ENCODE measurements at regions not wholly inside any gene's neighbourhood (a gene's known extent, or its start where the extent isn't known, plus 50 kb on each side); places are given as distances from the start of the nearest gene placed in this dataset.

DNA sequence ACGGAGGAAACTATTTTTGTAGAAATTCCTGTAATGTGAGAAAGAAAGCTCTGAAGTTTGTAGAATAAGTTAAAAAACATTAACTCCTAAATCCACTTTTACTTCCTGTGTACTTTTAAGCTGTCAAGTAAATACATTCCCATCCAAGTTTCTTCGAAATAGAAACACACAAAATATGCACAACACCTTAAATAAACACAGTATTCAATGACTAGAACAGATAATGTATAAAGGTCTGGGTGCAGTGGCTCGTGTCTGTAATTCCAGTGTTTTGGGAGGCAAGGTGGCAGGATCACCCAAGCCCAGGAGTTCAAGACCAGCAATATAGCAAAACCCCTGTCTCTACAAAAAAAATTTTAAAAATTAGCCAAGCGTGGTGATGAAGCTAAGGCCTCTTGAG is 121.9 kb upstream of the ODAD2 start:
- Histone ChIP-seq H3K27me3 (ENCODE audit: control insufficient read depth in 3 of 3, insufficient read depth in 3 of 3, low read length in 2 of 3) (no peaks in the 10 kb centered on the region), H3K36me3 (ENCODE audit: control insufficient read depth in 4 of 4, insufficient read depth in 4 of 4, low read length in 4 of 4) (peaks cover 0 to 8% (median 0%) of the 10 kb centered on the region in 4 donors), H3K9ac (ENCODE audit: insufficient read depth in 1 of 2, low read length in 2 of 2) (no peak overlapping the region), H3K9me3 (ENCODE audit: control insufficient read depth in 4 of 4, insufficient read depth in 3 of 4, low read length in 3 of 4) (no peaks in the 10 kb centered on the region), H3K27ac (ENCODE audit: low read depth in 1 of 2, low read length in 1 of 2) (no peak overlapping the region), H3K4me1 (ENCODE audit: control insufficient read depth in 5 of 5, insufficient read depth in 5 of 5, low read length in 5 of 5) (peaks cover 0 to 2% (median 0%) of the 10 kb centered on the region in 5 donors), H3K4me3 (no peak overlapping the region)
- 73 to 81% methylated on average over 4 of the region's 4 CpGs for WGBS, 2 donors
- DNase-seq (no peak), ATAC-seq (ENCODE audit: insufficient read depth, low FRiP score) (no peak)
- TF ChIP-seq, protein P1, sequence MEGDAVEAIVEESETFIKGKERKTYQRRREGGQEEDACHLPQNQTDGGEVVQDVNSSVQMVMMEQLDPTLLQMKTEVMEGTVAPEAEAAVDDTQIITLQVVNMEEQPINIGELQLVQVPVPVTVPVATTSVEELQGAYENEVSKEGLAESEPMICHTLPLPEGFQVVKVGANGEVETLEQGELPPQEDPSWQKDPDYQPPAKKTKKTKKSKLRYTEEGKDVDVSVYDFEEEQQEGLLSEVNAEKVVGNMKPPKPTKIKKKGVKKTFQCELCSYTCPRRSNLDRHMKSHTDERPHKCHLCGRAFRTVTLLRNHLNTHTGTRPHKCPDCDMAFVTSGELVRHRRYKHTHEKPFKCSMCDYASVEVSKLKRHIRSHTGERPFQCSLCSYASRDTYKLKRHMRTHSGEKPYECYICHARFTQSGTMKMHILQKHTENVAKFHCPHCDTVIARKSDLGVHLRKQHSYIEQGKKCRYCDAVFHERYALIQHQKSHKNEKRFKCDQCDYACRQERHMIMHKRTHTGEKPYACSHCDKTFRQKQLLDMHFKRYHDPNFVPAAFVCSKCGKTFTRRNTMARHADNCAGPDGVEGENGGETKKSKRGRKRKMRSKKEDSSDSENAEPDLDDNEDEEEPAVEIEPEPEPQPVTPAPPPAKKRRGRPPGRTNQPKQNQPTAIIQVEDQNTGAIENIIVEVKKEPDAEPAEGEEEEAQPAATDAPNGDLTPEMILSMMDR (IDR thresholded peaks at IDR 0.05; ENCODE audit: control extremely low read depth, extremely low read depth) = no peak

GRCh38 chr10:28120043-28120749 is 121.3 kb upstream of the ODAD2 start:
- Histone ChIP-seq H3K4me1 (ENCODE audit: control insufficient read depth in 5 of 5, insufficient read depth in 5 of 5, low read length in 5 of 5) (no peaks in the 10 kb centered on the region), H3K9ac (ENCODE audit: insufficient read depth in 1 of 2, low read length in 2 of 2) (no peak overlapping the region), H3K27me3 (ENCODE audit: control insufficient read depth in 3 of 3, insufficient read depth in 3 of 3, low read length in 2 of 3) (no peaks in the 10 kb centered on the region), H3K27ac (ENCODE audit: low read depth in 1 of 2, low read length in 1 of 2) (no peak overlapping the region), H3K36me3 (ENCODE audit: control insufficient read depth in 4 of 4, insufficient read depth in 4 of 4, low read length in 4 of 4) (peaks cover 0 to 8% (median 0%) of the 10 kb centered on the region in 4 donors), H3K9me3 (ENCODE audit: control insufficient read depth in 4 of 4, insufficient read depth in 3 of 4, low read length in 3 of 4) (no peaks in the 10 kb centered on the region), H3K4me3 (no peak overlapping the region)
- ATAC-seq (ENCODE audit: insufficient read depth, low FRiP score) (no peak), DNase-seq (peak in 1 of 3 donors; percentile 8)
- WGBS, 2 donors = 72 to 75% methylated on average over 6 of the region's 6 CpGs
- TF ChIP-seq, protein P1 (IDR thresholded peaks at IDR 0.05; ENCODE audit: control extremely low read depth, extremely low read depth) = no peak

GRCh38 chr10:28118985-28119628 is 120.2 kb upstream of the ODAD2 start:
- H3K4me1 ChIP-seq (ENCODE audit: control insufficient read depth in 5 of 5, insufficient read depth in 5 of 5, low read length in 5 of 5) = no peaks in the 10 kb centered on the region
- DNase-seq = no peak
- WGBS, 2 donors = 93 to 97% methylated on average over 1 of the region's 1 CpG
- ATAC-seq (ENCODE audit: insufficient read depth, low FRiP score) = no peak
- no peaks in the 10 kb centered on the region for H3K9me3 ChIP-seq (ENCODE audit: control insufficient read depth in 4 of 4, insufficient read depth in 3 of 4, low read length in 3 of 4)
- no peak overlapping the region for H3K4me3 ChIP-seq
- H3K36me3 ChIP-seq (ENCODE audit: control insufficient read depth in 4 of 4, insufficient read depth in 4 of 4, low read length in 4 of 4) = peaks cover 0 to 8% (median 0%) of the 10 kb centered on the region in 4 donors
- H3K9ac ChIP-seq (ENCODE audit: insufficient read depth in 1 of 2, low read length in 2 of 2) = no peak overlapping the region
- TF ChIP-seq, protein P1 (IDR thresholded peaks at IDR 0.05; ENCODE audit: control extremely low read depth, extremely low read depth) = no peak
- no peak overlapping the region for H3K27ac ChIP-seq (ENCODE audit: low read depth in 1 of 2, low read length in 1 of 2)
- H3K27me3 ChIP-seq (ENCODE audit: control insufficient read depth in 3 of 3, insufficient read depth in 3 of 3, low read length in 2 of 3) = no peaks in the 10 kb centered on the region

All from lung (tissue), 11 donors.